ENCODE measurements at regions not wholly inside any gene's neighbourhood (a gene's known extent, or its start where the extent isn't known, plus 50 kb on each side); places are given as distances from the start of the nearest gene placed in this dataset.
"Not testable (repeated sequence)": the region's sequence is repeated elsewhere in the genome, so short reads cannot be mapped to it uniquely, and the experiment has no call there.

DNA sequence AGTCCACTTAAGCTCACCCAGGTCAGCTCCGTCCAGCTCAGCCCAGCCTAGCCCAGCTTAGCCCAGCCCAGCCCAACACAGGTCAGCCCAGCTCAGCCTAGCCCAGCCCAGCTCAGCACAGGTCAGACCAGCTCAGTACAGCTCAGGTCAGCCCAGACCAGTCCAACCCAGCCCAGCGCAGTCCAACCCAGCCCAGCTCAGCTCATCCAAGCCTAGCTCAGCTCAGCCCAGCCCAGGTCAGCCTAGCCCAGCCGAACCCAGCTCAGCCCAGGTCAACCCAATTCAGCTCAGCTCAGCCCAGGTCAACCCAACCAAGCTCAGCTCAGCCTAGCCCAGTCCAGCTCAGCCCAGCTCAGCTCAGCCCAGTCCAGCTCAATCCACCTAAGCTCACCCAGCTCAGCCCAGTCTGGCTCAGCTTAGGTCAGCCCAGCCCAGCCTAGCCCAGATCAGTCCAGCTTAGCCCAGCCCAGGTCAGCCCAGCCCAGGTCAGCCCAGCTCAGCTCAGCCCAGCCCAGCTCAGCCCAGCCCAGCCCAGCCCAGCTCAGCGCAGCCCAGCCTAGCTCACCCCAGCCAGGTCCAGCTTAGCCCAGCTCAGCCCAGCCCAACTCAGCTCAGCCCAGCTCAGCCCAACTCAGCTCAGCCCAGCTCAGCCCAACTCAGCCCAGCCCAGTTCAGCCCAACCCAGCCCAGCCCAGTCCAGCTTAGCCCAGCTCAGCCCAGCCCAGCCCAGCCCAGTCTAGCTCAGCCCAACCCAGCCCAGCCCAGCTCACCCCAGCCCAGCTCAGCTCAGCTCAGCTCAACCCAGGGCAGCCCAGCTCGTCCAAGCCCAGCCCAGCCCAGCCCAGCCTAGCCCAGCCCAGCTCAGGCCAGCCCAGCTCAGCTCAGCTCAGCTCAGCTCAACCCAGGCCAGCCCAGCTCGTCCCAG is 184.0 kb downstream of the TMEM121 start:
- no peaks in the 10 kb centered on the region for H3K4me1 ChIP-seq (ENCODE audit: control insufficient read depth in 2 of 2, insufficient read depth in 2 of 2, low read length in 1 of 2)
- no peak overlapping the region for H3K4me3 ChIP-seq (ENCODE audit: low read depth in 1 of 2, low read length in 2 of 2)
- peaks cover 10 to 15% of the 10 kb centered on the region in 2 donors for H3K9me3 ChIP-seq (ENCODE audit: control insufficient read depth in 2 of 2, insufficient read depth in 1 of 2, low read depth in 1 of 2, low read length in 1 of 2)
- H3K36me3 ChIP-seq (ENCODE audit: control insufficient read depth in 2 of 2, insufficient read depth in 2 of 2, low read length in 1 of 2) = no peaks in the 10 kb centered on the region
- no peaks in the 10 kb centered on the region for H3K27me3 ChIP-seq (ENCODE audit: control insufficient read depth in 1 of 2, insufficient read depth in 2 of 2, low read length in 2 of 2)
- WGBS, 2 donors = 82 to 84% methylated on average over 5 to 6 of the region's 6 CpGs
- no peak overlapping the region for H3K27ac ChIP-seq (ENCODE audit: low read depth in 2 of 2, low read length in 1 of 2)

- no peaks in the 10 kb centered on the region for H3K4me1 ChIP-seq (ENCODE audit: control insufficient read depth in 2 of 2, insufficient read depth in 2 of 2, low read length in 1 of 2)
- no peaks in the 10 kb centered on the region for H3K27me3 ChIP-seq (ENCODE audit: control insufficient read depth in 1 of 2, insufficient read depth in 2 of 2, low read length in 2 of 2)
- peaks cover 10 to 15% of the 10 kb centered on the region in 2 donors for H3K9me3 ChIP-seq (ENCODE audit: control insufficient read depth in 2 of 2, insufficient read depth in 1 of 2, low read depth in 1 of 2, low read length in 1 of 2)
- no peak overlapping the region for H3K4me3 ChIP-seq (ENCODE audit: low read depth in 1 of 2, low read length in 2 of 2)
- H3K27ac ChIP-seq (ENCODE audit: low read depth in 2 of 2, low read length in 1 of 2) = no peak overlapping the region
- no peaks in the 10 kb centered on the region for H3K36me3 ChIP-seq (ENCODE audit: control insufficient read depth in 2 of 2, insufficient read depth in 2 of 2, low read length in 1 of 2)
- WGBS, 2 donors = 87 to 91% methylated on average over 4 to 18 of the region's 18 CpGs
Observed at GRCh38 chr14:105711044-105711620, 184.7 kb downstream of the TMEM121 start.

DNA sequence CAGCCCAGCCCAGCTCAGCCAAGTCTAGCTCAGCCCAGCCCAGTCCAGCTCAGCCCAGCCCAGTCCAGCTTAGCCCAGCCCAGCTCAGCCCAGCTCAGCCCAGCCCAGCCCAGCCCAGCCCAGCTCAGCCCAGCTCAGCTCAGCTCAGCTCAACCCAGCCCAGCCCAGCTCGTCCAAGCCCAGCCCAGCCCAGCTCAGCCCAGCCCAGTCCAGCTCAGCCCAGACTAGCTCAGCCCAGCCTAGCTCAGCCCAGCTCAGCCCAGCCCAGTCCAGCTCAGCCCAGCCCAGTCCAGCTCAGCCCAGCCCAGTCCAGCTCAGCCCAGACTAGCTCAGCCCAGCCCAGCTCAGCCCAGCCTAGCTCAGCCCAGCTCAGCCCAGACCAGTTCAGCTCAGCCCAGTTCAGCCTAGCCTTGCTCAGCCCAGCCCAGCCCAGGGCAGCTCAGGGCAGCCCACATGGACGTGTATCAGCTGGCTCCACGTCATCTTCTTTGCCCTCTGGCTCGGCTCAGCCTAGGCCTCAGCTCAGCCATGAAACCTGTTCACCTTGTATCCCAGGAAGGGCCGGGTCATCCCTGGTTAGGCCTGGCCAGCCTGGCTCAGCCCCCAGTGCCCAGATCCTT is 185.6 kb downstream of the TMEM121 start:
- WGBS, 2 donors = 60 to 68% methylated on average over 5 of the region's 5 CpGs
- Histone ChIP-seq H3K4me3 (ENCODE audit: low read depth in 1 of 2, low read length in 2 of 2) (no peak overlapping the region), H3K27ac (ENCODE audit: low read depth in 2 of 2, low read length in 1 of 2) (no peak overlapping the region), H3K9me3 (ENCODE audit: control insufficient read depth in 2 of 2, insufficient read depth in 1 of 2, low read depth in 1 of 2, low read length in 1 of 2) (peaks cover 10 to 15% of the 10 kb centered on the region in 2 donors), H3K36me3 (ENCODE audit: control insufficient read depth in 2 of 2, insufficient read depth in 2 of 2, low read length in 1 of 2) (no peaks in the 10 kb centered on the region), H3K4me1 (ENCODE audit: control insufficient read depth in 2 of 2, insufficient read depth in 2 of 2, low read length in 1 of 2) (no peaks in the 10 kb centered on the region), H3K27me3 (ENCODE audit: control insufficient read depth in 1 of 2, insufficient read depth in 2 of 2, low read length in 2 of 2) (no peaks in the 10 kb centered on the region)

DNA sequence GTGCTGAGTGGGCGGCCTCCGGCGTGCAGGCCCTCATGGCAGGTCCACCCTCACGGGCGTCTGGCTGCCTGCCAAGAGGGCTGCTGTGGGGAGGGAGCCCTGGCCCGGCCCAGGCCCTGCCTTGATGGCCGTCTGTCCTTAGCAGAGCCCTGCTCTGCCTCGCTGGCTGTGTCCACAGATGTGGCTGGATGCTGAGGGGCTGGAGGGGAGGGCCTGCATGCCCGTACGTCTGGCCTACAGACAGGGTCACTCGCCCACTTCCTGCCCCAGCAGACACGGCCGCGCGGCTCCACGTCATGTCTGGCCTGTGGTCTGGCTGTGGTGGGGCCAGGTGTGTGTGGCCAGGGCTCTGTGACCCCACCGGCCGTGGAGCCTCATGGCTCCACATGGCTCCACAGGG is 186.3 kb downstream of the TMEM121 start:
- not testable (repeated sequence) for H3K27ac ChIP-seq (ENCODE audit: low read depth in 2 of 2, low read length in 1 of 2); H3K36me3 ChIP-seq (ENCODE audit: control insufficient read depth in 2 of 2, insufficient read depth in 2 of 2, low read length in 1 of 2); H3K4me1 ChIP-seq (ENCODE audit: control insufficient read depth in 2 of 2, insufficient read depth in 2 of 2, low read length in 1 of 2); H3K27me3 ChIP-seq (ENCODE audit: control insufficient read depth in 1 of 2, insufficient read depth in 2 of 2, low read length in 2 of 2); H3K4me3 ChIP-seq (ENCODE audit: low read depth in 1 of 2, low read length in 2 of 2)
- H3K9me3 ChIP-seq (ENCODE audit: control insufficient read depth in 2 of 2, insufficient read depth in 1 of 2, low read depth in 1 of 2, low read length in 1 of 2) = peaks cover 10 to 15% of the 10 kb centered on the region in 2 donors
- WGBS, 2 donors = 79 to 81% methylated on average over 13 to 18 of the region's 18 CpGs

GRCh38 chr14:105713160-105713559 is 186.8 kb downstream of the TMEM121 start:
- H3K27ac ChIP-seq (ENCODE audit: low read depth in 2 of 2, low read length in 1 of 2); H3K27me3 ChIP-seq (ENCODE audit: control insufficient read depth in 1 of 2, insufficient read depth in 2 of 2, low read length in 2 of 2); H3K36me3 ChIP-seq (ENCODE audit: control insufficient read depth in 2 of 2, insufficient read depth in 2 of 2, low read length in 1 of 2); H3K4me1 ChIP-seq (ENCODE audit: control insufficient read depth in 2 of 2, insufficient read depth in 2 of 2, low read length in 1 of 2); H3K4me3 ChIP-seq (ENCODE audit: low read depth in 1 of 2, low read length in 2 of 2): not testable (repeated sequence)
- WGBS, 2 donors = 91 to 94% methylated on average over 14 to 17 of the region's 17 CpGs
- H3K9me3 ChIP-seq (ENCODE audit: control insufficient read depth in 2 of 2, insufficient read depth in 1 of 2, low read depth in 1 of 2, low read length in 1 of 2) = peaks cover 10 to 15% of the 10 kb centered on the region in 2 donors

- H3K4me1 ChIP-seq (ENCODE audit: control insufficient read depth in 2 of 2, insufficient read depth in 2 of 2, low read length in 1 of 2) = not testable (repeated sequence)
- WGBS, 2 donors = 86 to 88% methylated on average over 7 to 9 of the region's 10 CpGs
Observed at GRCh38 chr14:105713836-105714235, 187.5 kb downstream of the TMEM121 start.

DNA sequence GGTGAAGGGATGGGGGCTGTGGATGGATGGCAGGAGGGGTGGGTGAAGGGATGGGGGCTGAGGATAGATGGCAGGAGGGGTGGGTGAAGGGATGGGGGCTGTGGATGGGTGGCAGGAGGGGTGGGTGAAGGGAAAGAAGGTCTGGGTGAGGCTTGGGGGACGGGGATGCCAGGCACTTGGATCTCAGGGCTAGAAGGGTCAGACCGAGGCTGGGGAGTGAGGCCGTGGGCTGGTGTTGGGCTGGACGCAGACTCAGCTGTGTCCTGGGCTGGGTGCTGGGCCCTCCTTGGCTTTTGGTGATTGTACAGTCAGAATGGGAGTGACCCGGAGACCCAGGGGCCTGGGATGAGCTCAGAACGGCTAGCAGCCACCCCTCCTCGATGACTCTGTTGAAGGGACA is 192.4 kb downstream of the TMEM121 start:
- 78 to 87% methylated on average over 4 to 6 of the region's 7 CpGs for WGBS, 2 donors
- not testable (repeated sequence) for H3K4me1 ChIP-seq (ENCODE audit: control insufficient read depth in 2 of 2, insufficient read depth in 2 of 2, low read length in 1 of 2); H3K27me3 ChIP-seq (ENCODE audit: control insufficient read depth in 1 of 2, insufficient read depth in 2 of 2, low read length in 2 of 2); H3K27ac ChIP-seq (ENCODE audit: low read depth in 2 of 2, low read length in 1 of 2); H3K4me3 ChIP-seq (ENCODE audit: low read depth in 1 of 2, low read length in 2 of 2); H3K9me3 ChIP-seq (ENCODE audit: control insufficient read depth in 2 of 2, insufficient read depth in 1 of 2, low read depth in 1 of 2, low read length in 1 of 2); H3K36me3 ChIP-seq (ENCODE audit: control insufficient read depth in 2 of 2, insufficient read depth in 2 of 2, low read length in 1 of 2)

More at GRCh38 chr14:105713836-105714235, 187.5 kb downstream of the TMEM121 start:
- not testable (repeated sequence) for H3K36me3 ChIP-seq (ENCODE audit: control insufficient read depth in 2 of 2, insufficient read depth in 2 of 2, low read length in 1 of 2); H3K27me3 ChIP-seq (ENCODE audit: control insufficient read depth in 1 of 2, insufficient read depth in 2 of 2, low read length in 2 of 2); H3K4me3 ChIP-seq (ENCODE audit: low read depth in 1 of 2, low read length in 2 of 2); H3K27ac ChIP-seq (ENCODE audit: low read depth in 2 of 2, low read length in 1 of 2)
- H3K9me3 ChIP-seq (ENCODE audit: control insufficient read depth in 2 of 2, insufficient read depth in 1 of 2, low read depth in 1 of 2, low read length in 1 of 2) = peaks cover 10 to 15% of the 10 kb centered on the region in 2 donors

DNA sequence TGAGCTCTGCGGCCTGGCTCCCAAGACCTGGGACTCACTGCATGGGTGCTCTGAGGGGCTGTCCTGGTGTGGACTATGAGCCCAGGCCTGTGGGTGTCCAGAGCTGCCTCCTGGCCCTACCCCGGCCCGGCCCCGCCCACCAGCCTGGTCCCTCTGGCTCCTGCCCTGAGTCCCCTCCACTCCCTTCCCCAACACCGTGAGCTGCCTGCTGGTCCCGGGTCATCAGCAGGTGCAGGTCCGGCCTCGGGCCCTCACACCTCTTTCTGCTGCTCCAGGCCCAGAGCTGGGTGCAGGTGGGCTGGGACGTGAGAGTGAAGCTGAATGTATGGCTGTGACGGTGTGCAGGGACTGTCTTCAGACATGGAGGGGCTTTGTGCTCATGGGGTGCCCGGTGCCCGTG is 193.7 kb downstream of the TMEM121 start:
- WGBS, 2 donors = 86 to 91% methylated on average over 4 to 6 of the region's 12 CpGs

GRCh38 chr14:105720852-105721601 is 194.6 kb downstream of the TMEM121 start:
- WGBS, 2 donors = 77 to 81% methylated on average over 7 to 10 of the region's 23 CpGs
- not testable (repeated sequence) for H3K36me3 ChIP-seq (ENCODE audit: control insufficient read depth in 2 of 2, insufficient read depth in 2 of 2, low read length in 1 of 2); H3K4me3 ChIP-seq (ENCODE audit: low read depth in 1 of 2, low read length in 2 of 2); H3K4me1 ChIP-seq (ENCODE audit: control insufficient read depth in 2 of 2, insufficient read depth in 2 of 2, low read length in 1 of 2); H3K27ac ChIP-seq (ENCODE audit: low read depth in 2 of 2, low read length in 1 of 2); H3K27me3 ChIP-seq (ENCODE audit: control insufficient read depth in 1 of 2, insufficient read depth in 2 of 2, low read length in 2 of 2); H3K9me3 ChIP-seq (ENCODE audit: control insufficient read depth in 2 of 2, insufficient read depth in 1 of 2, low read depth in 1 of 2, low read length in 1 of 2)

More for the DNA sequence above, 193.7 kb downstream of the TMEM121 start:
- not testable (repeated sequence) for H3K27ac ChIP-seq (ENCODE audit: low read depth in 2 of 2, low read length in 1 of 2); H3K4me1 ChIP-seq (ENCODE audit: control insufficient read depth in 2 of 2, insufficient read depth in 2 of 2, low read length in 1 of 2); H3K27me3 ChIP-seq (ENCODE audit: control insufficient read depth in 1 of 2, insufficient read depth in 2 of 2, low read length in 2 of 2); H3K36me3 ChIP-seq (ENCODE audit: control insufficient read depth in 2 of 2, insufficient read depth in 2 of 2, low read length in 1 of 2); H3K4me3 ChIP-seq (ENCODE audit: low read depth in 1 of 2, low read length in 2 of 2); H3K9me3 ChIP-seq (ENCODE audit: control insufficient read depth in 2 of 2, insufficient read depth in 1 of 2, low read depth in 1 of 2, low read length in 1 of 2)
